Upper lobe of right lung (tissue), 1 donor: ENCODE measurements at regions not wholly inside any gene's neighbourhood (a gene's known extent, or its start where the extent isn't known, plus 50 kb on each side); places are given as distances from the start of the nearest gene placed in this dataset.
A peak's percentile ranks its signal among the peaks of the same experiment; 100 is the strongest.

Experiments
- ATAC-seq: fragments of 200-7000 bp; cut with Tn5 transposase; one replicate; pipeline ENCODE4 v1.9.1; 2020; ENCODE audit warnings: mild to moderate bottlenecking, moderate library complexity
- DNase-seq: peaks from one replicate; pipeline ENCODE4 v3.0.0-alpha.2; 2020
- H3K27ac ChIP-seq: fragments of 200-600 bp; one replicate; pipeline ENCODE4 v1.8.0; 2022
- H3K27me3 ChIP-seq: fragments of 200-600 bp; one replicate; pipeline ENCODE4 v1.8.0; 2022; ENCODE audit warnings: mild to moderate bottlenecking
- H3K36me3 ChIP-seq: fragments of 200-600 bp; one replicate; pipeline ENCODE4 v1.8.0; 2022
- H3K4me1 ChIP-seq: fragments of 200-600 bp; one replicate; pipeline ENCODE4 v1.8.0; 2022
- H3K4me3 ChIP-seq: fragments of 200-600 bp; one replicate; pipeline ENCODE4 v1.8.0; 2022; ENCODE audit warnings: mild to moderate bottlenecking
- H3K9me3 ChIP-seq: fragments of 200-600 bp; one replicate; pipeline ENCODE4 v1.8.0; 2022
- intact Hi-C: fragments of 100-400 bp; cut with DNase I; formaldehyde crosslinking; loops from one replicate; pipeline ENCODE4 v1.11.0; 2022
- TF ChIP-seq, protein P1 (sequence below): fragments of 200-600 bp; IDR thresholded peaks from one replicate; pipeline ENCODE4 v1.8.0; 2022; ENCODE audit warnings: antibody characterized with exemption
- donor health status: DM: no; HTN: yes; CAD: no; lungs with severe emphysema.

DNA sequence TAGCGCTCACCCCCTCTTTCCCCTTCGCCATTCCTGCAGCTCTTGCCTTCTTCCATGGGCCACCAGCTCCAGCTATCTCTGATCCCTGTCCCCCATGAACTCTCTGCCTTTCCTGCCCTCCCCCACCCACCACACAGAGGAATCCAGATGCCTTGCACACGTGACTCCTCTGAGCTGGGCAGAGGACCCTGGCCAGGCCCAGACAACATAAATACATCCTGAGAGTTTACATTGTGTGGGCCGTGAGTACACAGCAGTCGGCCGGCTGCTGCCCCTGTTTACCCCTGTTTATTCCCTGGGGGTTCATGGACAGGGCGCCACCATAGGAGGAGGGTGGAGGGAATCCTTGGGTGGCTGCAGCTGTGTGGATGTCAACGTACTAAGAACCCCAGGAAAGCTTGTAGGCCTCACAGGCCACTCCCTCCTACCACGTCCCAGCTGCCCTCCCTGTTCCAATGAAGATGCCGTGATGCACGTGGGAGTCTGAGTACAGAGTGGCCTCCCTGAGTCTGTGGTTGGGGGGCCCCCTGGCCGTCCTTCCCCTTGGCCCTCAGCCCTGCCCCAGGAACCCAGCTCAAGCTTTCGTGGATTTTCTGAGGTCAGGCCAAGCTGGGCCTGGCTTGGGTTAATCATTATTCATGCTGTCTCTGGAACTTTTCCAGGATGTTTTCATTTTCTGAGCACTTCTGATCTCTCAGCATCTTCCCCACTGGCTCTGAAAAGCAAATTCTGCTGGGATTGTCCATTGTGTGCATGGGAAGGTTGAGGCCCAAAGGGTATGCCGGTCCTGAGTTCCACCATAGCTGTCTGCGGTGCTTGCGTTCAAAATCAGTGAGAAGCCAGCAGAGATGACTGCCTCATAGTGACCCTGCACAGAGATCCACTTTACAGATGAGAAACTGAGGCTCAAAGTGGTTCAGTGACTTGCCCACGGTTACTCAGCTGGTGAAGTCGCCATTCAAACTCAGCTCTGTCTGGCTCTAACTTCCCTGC is 136.3 kb downstream of the MRPL14 start:
- ATAC-seq (no peak), DNase-seq (peak; percentile 35)
- intact Hi-C loops: no loop called here
- H3K36me3 ChIP-seq: no peaks in the 10 kb centered on the region
- H3K27me3 ChIP-seq: no peaks in the 10 kb centered on the region
- no peaks in the 10 kb centered on the region for H3K4me1 ChIP-seq
- no peak overlapping the region for H3K4me3 ChIP-seq
- no peak overlapping the region for H3K27ac ChIP-seq
- TF ChIP-seq, protein P1, sequence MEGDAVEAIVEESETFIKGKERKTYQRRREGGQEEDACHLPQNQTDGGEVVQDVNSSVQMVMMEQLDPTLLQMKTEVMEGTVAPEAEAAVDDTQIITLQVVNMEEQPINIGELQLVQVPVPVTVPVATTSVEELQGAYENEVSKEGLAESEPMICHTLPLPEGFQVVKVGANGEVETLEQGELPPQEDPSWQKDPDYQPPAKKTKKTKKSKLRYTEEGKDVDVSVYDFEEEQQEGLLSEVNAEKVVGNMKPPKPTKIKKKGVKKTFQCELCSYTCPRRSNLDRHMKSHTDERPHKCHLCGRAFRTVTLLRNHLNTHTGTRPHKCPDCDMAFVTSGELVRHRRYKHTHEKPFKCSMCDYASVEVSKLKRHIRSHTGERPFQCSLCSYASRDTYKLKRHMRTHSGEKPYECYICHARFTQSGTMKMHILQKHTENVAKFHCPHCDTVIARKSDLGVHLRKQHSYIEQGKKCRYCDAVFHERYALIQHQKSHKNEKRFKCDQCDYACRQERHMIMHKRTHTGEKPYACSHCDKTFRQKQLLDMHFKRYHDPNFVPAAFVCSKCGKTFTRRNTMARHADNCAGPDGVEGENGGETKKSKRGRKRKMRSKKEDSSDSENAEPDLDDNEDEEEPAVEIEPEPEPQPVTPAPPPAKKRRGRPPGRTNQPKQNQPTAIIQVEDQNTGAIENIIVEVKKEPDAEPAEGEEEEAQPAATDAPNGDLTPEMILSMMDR: no peak
- H3K9me3 ChIP-seq: no peaks in the 10 kb centered on the region

DNA sequence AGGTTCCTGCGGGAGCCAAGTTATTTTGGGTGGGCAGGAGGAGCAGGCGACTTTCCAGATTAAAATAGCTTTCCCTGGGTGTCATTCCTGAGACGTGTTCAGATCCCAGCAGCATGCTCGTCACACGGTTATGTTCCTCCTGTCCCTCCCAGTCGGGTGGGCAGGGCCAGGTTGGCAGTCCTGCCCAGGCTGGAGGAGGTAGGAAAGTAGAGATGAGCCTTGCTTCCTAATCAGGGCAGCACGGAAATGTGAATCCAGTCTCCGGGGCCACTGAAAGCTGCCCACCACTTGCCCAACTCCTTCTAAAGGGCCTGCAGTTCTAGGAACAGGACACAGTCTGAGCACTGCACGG is 137.0 kb downstream of the MRPL14 start:
- Histone ChIP-seq H3K4me3 (no peak overlapping the region), H3K4me1 (no peaks in the 10 kb centered on the region), H3K27me3 (no peaks in the 10 kb centered on the region), H3K27ac (no peak overlapping the region), H3K36me3 (no peaks in the 10 kb centered on the region), H3K9me3 (no peaks in the 10 kb centered on the region)
- intact Hi-C loops: no loop called here
- no peak for ATAC-seq
- TF ChIP-seq, protein P1: no peak
- DNase-seq: no peak

DNA sequence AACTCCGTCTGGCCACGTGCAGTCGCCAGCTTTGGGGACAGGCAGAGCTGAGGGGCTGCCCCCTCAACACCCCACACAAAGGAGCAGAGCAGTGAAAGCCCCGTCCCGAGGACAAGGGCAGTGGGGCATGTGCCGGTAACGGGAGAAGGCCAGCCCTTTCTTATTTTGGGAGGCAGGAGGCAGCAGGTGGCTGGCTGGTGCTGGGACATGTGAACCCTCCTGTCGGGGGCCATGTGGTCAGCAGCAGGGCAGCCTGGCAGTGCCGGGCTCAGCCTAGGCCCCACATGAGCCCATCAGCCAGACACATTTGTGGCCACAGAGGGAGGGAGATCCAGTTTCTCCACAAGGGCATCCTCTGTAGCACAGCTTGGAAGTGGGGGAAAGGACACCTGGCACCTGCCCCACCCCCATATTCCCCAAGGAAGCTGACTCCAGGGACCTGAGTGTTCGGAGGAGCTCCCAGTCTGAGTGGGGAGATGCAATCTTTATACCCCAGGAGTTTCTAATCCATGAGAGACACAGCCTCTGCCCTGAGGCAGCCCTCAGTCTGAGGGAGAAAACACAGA is 137.6 kb downstream of the MRPL14 start:
- intact Hi-C loops: no loop called here
- TF ChIP-seq, protein P1: no peak
- Histone ChIP-seq H3K36me3 (no peaks in the 10 kb centered on the region), H3K4me1 (no peaks in the 10 kb centered on the region), H3K27ac (no peak overlapping the region), H3K9me3 (no peaks in the 10 kb centered on the region), H3K4me3 (no peak overlapping the region), H3K27me3 (no peaks in the 10 kb centered on the region)
- DNase-seq: no peak
- ATAC-seq: no peak

DNA sequence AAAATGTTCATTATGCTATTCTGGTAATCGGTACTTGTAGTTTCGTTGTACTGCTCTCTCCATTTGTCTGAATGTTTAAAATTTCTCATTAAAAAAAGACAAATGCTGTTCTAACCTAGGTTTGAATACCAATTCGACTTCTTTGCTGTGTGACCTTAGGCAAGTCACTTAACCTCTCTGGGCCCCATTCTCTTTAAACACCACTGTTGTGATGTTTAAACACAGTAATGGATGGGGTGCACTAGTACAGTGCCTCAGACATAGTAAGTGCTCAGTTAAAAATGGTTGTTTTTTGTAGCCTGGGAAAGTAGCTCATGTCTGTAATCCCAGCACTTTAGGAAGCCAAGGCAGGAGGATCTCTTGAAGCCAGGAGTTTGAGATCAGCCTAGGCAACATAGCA is 138.5 kb downstream of the MRPL14 start:
- TF ChIP-seq, protein P1: no peak
- intact Hi-C loops: no loop called here
- no peak for ATAC-seq

DNA sequence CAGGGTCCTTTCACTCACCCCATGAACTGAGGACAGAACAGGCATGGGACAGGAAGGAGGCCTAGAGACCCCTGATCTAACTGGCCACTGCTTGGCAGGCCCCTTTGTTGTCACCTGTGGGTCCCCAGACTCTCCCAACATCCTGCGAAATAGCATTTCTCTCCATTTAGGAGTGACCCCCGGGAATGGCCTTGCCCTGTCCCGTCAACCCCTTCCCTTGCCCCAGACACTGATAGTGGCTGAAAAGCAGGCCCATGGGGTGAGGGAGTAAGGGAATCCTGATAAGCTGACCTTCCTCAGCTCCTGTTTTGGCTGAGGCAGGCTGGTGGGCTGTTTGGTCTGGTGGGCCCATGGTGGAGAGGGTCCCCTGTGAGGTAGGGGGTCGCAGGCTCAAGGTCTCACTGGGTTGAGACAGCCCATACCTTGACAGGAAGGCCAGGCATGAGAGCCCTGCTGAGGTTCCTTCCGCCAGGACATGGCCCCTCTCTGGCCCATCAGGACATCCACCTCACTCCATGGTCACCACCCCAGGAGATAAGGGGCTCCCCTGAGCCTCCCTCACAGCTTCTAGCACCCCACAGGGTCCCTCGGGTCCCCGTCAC is 139.3 kb downstream of the MRPL14 start:
- DNase-seq (peak; percentile 32), ATAC-seq (no peak)
- H3K4me1 ChIP-seq: no peaks in the 10 kb centered on the region
- TF ChIP-seq, protein P1: no peak
- no peak overlapping the region for H3K4me3 ChIP-seq
- intact Hi-C loops: no loop called here
- H3K36me3 ChIP-seq: no peaks in the 10 kb centered on the region
- H3K27ac ChIP-seq: no peak overlapping the region
- no peaks in the 10 kb centered on the region for H3K27me3 ChIP-seq
- H3K9me3 ChIP-seq: no peaks in the 10 kb centered on the region

More for the DNA sequence above, 138.5 kb downstream of the MRPL14 start:
- Histone ChIP-seq H3K27ac (no peak overlapping the region), H3K4me1 (no peaks in the 10 kb centered on the region), H3K36me3 (no peaks in the 10 kb centered on the region), H3K4me3 (no peak overlapping the region), H3K27me3 (no peaks in the 10 kb centered on the region), H3K9me3 (no peaks in the 10 kb centered on the region)
- DNase-seq: no peak
